ENCODE measurements at regions not wholly inside any gene's neighbourhood (a gene's known extent, or its start where the extent isn't known, plus 50 kb on each side); places are given as distances from the start of the nearest gene placed in this dataset.

DNA sequence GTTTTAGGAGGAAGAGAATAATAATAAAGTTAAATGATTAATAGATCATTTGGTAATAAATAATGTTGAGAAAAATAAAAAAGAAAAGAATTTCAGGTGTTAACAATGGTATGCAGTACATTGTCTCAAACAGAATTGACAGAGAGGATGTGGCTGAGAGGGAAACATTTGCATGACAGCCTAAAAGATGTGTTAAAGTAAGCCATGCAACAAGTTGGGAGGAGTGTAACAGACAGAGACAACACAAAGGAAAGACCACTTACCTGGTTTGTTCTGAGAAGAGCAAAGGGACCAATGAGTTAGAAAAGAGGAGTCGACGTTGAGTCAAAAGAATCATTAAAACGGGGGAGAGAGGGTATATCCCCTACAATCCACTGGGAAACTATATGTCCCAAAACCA is 814.0 kb downstream of the KCNT2 start:
- TF ChIP-seq, protein P1, sequence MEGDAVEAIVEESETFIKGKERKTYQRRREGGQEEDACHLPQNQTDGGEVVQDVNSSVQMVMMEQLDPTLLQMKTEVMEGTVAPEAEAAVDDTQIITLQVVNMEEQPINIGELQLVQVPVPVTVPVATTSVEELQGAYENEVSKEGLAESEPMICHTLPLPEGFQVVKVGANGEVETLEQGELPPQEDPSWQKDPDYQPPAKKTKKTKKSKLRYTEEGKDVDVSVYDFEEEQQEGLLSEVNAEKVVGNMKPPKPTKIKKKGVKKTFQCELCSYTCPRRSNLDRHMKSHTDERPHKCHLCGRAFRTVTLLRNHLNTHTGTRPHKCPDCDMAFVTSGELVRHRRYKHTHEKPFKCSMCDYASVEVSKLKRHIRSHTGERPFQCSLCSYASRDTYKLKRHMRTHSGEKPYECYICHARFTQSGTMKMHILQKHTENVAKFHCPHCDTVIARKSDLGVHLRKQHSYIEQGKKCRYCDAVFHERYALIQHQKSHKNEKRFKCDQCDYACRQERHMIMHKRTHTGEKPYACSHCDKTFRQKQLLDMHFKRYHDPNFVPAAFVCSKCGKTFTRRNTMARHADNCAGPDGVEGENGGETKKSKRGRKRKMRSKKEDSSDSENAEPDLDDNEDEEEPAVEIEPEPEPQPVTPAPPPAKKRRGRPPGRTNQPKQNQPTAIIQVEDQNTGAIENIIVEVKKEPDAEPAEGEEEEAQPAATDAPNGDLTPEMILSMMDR (IDR thresholded peaks at IDR 0.05; ENCODE audit: low read depth, low read length) = no peak
- no peak for DNase-seq (ENCODE audit: extremely low read depth, low read depth)

DNA sequence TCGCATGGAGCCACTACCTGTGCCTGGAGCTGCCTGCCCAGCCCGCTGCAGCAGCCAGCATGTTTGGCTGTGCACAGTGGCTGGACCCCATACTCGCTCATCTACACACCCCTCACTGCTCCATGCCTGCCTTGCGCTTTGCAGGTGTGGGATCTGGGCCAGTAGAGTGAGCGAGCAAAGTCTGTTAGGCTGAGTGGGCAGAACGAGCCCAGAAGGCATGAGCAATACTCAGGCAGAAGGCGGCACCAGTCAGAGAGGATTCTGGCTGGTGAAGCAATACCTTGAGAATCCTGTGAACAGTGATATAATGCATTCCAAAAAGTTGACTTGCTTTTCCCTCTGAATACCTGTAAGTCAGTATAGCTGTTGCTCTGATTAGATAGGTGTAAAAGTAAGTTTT is 816.4 kb downstream of the KCNT2 start:
- TF ChIP-seq, protein P1 (IDR thresholded peaks at IDR 0.05; ENCODE audit: low read depth, low read length) = no peak
- no peak for DNase-seq (ENCODE audit: extremely low read depth, low read depth)

DNA sequence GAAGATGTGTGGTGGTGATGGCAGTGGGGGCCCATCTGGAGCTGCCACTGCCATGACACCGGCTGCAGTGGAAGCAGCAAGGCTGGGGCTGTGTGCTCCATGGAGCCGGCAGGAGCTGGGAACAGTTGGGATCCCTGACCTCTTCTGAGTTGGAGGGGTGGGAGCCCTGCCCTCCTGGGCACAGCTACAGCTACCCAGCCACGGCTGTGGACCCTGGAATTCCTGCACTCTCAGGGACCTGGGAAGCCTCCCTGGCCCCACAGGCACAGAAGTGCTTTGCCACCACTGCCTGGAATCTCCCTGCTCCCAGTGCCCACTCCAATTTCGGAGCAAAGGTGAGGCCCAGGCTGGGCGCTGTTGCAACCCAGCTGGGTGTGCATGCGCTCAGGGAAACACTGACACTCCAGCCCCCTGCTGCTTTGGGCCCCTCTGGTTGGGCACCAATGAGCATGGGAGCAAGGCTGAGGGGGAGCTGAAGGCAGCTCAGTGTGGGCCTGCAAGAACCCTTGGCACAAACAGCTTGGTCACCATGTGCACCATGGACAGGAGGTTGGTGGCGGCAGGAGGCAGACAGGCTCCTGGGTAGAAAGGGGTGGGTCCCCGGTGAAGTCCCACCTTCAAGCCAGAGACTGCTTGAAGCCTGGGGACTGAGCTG is 817.6 kb downstream of the KCNT2 start:
- TF ChIP-seq, protein P1 (IDR thresholded peaks at IDR 0.05; ENCODE audit: low read depth, low read length) = no peak
- DNase-seq (ENCODE audit: extremely low read depth, low read depth) = no peak

DNA sequence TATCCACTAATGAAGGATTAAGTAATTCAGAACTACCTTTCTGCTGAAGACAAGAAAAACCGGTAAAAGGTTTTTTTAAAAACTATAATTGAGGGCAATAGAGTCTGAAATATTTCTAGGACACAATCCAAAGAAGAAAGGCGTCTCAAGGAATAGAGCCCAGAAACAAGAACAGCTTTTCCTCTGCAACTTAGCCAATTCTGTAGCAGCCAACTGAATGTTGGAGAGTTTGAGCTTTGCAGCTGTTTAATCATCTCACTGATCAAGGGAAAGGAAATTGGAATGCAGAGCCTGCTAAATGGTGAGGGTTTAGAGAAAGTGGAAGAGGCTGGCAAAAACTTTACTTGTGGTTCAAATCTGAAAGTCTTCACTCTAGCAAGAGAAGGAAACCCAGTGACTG is 818.9 kb downstream of the KCNT2 start:
- no peak for DNase-seq (ENCODE audit: extremely low read depth, low read depth)

DNA sequence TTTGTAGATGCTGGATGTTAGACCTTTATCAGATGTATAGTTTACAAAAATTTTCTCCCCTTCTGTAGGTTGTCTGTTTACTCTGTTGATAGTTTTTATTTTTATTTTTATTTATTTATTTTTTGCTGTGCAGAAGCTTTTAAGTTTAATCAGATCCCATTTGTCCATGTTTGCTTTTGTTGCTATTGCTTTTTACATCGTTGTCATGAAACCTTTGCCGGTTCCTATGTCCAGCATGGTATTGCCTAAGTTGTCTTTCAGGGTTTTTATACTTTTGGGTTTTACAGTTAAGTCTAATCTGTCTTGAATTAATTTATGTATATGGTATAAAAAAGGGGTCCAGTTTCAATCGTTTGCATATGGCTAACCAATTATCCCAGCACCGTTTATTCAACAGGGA is 819.5 kb downstream of the KCNT2 start:
- TF ChIP-seq, protein P1 (IDR thresholded peaks at IDR 0.05; ENCODE audit: low read depth, low read length) = no peak
- no peak for DNase-seq (ENCODE audit: extremely low read depth, low read depth)

More for the DNA sequence above, 818.9 kb downstream of the KCNT2 start:
- TF ChIP-seq, protein P1 (IDR thresholded peaks at IDR 0.05; ENCODE audit: low read depth, low read length) = no peak

DNA sequence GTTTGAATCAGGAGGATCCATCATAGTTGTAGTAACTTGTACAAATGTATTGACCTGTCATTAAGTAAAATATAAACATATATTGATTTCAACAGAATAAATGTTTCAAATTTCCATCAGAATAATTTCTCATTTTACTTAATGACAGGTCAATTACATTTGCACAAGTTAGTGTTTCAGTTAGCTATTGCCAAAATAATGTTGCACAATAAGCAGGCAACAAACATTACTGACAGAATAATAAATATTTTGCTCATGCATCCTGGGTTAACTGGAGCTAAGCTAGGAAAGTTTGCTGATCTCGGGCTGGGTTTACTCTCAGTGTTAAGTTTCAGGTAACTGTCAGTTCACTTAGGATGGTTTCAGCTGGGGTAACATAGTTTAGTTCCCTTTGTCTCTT is 822.4 kb downstream of the KCNT2 start:
- TF ChIP-seq, protein P1 (IDR thresholded peaks at IDR 0.05; ENCODE audit: low read depth, low read length) = no peak
- DNase-seq (ENCODE audit: extremely low read depth, low read depth) = no peak

DNA sequence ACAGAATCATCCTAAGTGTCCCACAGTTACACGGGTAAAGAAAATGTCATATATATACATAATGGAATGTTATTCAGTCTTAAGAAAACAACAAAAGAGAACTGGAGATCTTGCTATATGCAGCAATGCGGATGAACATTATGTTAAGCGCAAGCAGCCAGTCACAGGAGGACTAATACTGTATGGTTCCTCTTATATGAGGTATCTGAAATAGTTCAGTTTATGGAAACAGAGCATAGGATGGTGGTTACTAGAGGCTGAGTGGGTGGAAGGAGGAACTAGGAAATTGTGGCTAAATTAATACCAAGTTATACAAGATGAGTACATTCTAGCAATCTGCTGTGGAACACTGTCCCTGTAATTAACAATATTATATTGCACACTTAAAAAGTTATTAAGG is 834.3 kb downstream of the KCNT2 start:
- TF ChIP-seq, protein P1 (IDR thresholded peaks at IDR 0.05; ENCODE audit: low read depth, low read length) = no peak
- no peak for DNase-seq (ENCODE audit: extremely low read depth, low read depth)
